SK-N-DZ (cell line): ENCODE measurements at regions not wholly inside any gene's neighbourhood (a gene's known extent, or its start where the extent isn't known, plus 50 kb on each side); places are given as distances from the start of the nearest gene placed in this dataset.

Experiments used
- DNase-seq: peaks from one replicate; pipeline ENCODE4 v3.0.0-alpha.2; 2015; ENCODE audit warnings: low spot score

DNA sequence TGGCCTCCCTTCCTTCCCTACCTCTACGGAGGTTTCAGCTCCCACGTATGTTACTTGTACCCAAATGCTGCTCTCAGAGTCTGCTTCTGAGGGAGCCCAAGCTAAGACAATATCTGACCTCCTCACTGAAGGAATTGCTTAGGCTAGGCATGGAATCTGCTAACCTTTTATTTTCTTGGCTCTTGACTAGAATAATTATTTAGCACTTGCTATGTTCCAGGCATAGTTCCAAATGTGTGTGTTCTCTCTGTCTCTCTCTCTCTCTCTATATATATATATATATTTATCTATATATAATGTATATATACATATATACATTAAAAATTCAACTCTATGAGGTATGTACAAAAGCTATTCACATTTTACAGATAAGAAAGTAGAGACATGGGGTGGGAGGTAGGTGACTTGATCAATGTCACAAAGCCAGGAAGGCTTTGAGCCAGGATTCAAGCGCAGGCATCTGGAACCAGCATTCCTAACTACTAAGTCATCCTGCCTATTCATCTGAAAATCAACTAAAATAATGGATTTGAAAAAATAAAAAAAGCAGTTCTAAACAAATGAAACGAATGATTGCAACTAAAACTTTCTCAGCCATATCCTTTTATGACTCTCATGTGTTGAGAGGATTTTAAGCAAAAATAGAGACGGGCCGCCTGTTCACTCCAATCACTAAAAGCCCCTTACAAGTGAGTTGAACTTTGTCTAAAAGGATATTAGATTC, 189.7 kb upstream of the JAG1 start:
- DNase-seq: no peak

DNA sequence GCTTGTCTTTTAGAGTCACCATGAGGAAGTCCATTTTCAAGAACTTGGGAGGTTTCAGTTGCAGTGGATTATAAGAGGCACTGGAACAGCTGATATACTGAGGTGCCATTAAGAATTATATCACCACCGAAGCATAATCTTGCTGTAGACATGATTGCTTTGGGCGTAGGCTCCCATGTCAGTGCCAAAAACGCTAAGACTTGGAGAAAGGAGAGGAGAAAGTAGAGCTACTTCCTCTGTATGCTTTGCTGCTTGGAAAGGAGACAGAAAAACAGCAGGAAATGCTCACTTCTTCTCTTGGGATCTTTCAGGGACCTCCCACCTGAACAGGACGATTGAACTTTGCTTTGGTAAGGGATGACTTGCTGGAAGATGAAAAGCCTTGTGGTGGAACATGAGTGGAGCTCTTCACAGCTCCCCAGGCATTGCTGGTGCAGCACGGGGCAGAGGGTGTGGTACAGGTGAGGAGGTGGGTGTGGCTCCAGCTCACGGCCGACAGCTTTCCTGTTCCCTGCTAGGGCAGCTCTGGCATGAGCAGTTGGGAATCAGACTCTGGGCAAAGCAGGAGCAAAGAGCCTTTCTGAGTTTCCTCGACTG, 190.4 kb upstream of the JAG1 start:
- no peak for DNase-seq

DNA sequence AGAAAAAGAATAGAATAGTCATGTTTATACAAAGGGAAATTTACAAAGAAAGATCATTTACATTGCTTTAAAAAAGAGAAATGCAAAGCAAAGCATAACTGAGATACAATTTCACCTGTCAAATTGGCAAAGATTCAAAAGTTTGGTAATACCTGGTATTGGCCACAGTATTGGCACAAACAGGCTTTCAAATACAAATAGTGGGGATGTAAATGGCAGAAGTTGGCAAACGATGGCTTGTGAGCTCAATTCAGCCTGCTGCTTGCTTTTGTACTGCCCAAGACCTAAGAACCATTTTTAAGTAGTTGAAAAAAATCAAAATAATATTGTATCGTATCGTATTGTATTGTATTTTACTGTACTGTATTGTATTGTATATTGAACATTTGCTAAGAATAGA, 194.5 kb upstream of the JAG1 start:
- no peak for DNase-seq

DNA sequence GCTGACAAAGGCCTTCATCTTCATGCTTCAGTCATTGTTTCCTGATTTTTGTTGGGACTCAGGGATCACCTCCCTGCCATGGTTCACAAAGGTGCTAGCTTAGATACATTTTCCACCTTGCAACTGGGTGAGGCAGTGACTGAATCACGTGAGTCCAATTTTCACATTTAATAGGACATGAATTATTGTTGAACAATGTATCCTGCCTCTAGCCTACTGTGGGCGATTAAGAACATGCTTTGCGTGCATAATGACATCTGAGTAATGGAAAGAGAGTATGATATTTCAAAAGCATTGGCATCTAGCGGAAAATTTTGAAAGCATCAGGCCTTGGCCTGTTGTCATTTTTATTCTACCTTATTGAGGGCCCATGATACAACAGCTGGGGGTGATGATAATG, 199.2 kb upstream of the JAG1 start:
- DNase-seq: no peak

DNA sequence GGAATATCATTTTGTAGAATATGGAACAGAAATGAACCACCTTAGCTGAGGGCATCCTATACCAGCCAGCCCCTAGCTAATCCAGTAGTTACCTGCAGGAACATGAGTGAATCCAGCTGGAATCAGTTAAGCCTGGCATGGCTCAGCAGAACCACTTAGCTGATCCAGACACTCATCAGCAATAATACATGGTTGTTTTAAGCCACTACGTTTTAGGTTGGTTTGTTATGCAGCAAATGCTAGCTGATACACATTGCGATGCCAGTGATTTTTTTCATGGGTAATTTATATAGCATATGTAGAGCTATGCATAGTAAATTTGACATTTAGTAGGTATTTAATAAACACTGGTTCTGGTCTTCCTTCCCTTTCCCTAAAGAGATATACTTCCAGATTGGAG, 201.9 kb upstream of the JAG1 start:
- DNase-seq: no peak

DNA sequence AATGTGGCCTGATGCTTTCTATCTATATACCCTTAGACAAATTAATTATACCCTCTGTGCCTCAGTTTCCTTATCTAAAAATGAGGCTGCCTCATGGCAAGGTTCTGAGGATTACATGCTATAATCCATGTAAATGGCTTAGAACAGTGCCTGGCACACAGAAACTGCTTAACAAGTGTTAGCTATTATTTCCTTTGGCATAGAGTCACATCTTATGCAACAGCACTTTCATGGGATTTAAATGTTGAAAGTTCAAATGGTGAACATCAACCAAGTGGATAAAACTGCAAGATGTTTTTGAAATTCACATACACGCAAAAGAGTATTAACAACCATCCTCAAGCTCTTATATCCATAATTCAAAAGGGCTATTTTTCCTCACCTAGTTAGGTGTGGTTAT, 202.8 kb upstream of the JAG1 start:
- DNase-seq: no peak

DNA sequence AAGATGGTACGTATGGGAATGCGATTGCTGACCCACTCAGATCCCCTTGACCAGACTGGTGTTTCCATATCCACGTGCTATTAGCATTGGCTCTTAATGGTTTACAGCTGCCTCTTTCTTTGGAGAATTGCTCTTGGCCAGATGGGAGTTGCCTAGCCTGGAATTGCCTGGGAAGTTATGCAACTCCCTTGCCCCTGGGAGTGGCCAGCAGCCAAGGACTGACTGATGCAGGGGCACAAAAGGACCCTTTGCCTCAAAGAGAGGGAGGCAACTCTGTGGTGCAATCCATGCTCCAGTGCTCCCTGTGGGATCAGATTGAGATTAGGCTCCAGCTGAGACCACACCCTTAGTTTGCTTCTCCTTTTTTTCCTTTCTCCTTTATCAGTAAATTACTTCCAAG, 203.5 kb upstream of the JAG1 start:
- DNase-seq: no peak

DNA sequence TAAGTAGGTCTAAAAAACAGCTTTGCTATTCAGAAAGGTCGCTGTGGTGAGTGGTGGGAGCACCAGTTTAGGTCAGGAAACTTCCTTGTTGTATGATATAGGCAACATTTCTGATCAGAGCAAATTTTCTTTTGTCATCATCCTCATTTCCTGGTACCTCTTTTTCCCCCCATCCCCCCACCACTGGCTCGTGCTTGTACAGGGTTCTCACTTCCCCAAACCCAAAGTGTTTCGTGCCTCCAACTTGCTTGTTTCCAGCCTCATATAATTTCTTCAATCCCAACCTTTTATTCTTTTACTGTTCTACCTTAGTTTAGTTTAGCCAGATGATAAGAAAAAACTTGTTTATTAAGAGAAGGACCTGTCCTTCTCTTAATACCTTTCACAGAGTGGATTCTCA, 209.4 kb upstream of the JAG1 start:
- no peak for DNase-seq

DNA sequence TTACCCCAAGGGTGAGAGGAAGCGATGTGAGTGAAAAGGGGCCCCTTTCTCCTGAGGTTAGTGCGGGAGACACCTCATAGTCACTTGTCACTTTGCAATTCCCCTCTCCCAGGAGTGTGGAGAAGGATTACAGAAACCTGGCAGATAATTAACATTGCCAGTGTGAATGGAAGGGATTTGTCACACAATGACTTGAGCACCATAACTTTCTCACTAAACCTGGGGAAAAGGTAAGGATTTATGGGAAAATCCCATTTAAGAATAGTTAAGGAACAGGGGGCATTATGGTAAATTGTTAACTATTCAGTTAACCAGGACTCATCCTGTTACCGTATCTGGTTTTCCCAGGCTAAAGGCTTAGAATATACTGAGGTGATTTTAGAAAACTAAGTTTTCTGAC, 219.5 kb upstream of the JAG1 start:
- DNase-seq: no peak

DNA sequence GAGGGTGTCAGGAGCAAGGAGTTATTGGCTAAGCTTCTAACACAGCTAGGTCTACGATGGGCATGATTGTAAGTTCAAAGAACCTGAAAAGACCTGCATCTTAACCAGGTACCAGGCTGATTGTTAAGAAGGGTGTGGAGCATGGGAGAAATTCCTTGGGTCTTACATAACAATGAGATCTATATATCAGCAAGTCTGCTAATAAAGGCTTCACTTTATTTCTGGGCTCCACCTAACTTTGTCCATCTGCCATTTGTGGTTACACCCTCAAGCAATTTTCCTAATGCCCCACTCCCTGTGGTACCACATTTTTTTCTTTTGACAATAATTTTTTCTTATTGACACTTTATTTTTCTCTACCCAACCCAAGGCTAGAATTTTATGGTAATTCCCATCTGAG, 223.5 kb upstream of the JAG1 start:
- DNase-seq: no peak

DNA sequence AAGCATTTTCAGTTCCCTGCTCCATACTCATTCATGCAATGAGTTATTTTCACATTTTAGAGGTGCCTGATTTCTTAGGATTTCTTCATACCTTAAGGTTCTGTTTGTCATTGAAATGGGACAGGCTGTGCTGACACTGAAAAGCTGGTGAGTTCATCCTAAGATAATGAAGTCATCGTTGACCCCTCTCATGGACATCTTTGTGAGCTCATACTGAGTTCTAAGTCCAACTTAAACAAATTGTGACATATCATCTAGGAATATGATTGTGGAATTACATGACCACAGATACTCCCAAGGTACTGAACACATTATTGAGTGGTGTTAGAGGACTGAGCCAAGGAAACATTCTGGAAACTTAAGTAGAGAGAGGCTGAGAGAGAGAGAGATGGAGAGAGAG, 224.8 kb upstream of the JAG1 start:
- no peak for DNase-seq

DNA sequence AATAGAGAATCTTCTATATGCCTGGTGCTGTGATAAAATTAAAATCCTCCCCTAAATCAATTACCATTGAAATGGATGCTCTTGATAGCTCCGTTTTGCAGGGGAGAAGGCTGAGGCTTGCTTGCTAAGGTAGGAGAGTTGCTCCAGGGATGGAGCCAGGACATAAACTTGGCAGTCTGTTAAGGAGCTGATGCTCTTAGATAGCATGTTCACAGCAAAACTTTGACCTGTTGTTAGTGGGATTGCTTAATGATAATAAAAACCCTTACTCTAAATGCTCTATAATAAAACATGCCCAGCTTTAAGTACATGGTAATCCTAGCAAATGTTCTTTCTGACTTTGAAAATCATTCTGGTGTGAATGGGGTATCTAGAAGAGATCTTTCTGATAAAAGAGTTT, 228.4 kb upstream of the JAG1 start:
- DNase-seq: no peak

DNA sequence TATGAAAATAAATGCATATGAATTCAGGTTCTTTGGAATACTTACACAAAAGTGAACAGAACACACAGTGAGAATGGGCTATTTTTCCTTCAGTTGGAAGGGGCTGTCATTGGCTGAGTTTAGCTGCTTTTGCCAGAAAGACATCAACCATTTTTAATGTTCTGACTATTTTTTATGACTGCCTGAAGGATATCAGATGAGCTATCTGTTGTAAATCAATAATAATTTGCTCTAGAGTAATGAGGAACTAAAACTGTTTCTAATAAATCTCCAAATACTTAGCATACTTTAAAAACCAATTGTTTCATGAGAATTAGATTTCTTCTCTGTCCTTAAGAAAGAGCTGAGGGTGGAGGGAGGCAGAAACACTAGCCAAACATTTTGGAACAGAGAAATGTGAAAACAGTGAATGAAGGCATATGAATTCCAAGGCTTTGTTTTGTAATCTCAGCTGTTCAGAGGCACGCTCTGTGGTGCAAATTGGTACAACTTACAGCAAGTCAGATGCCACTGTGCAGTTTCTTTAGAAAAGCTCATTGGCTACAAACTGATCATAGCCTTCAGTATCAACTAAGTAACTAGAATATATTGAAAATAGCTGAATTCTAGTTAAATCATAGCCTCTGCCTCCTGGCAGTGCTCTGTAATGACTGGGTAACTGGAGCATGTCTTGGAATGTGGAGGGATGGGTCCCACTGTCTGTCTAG, 228.9 kb upstream of the JAG1 start:
- no peak for DNase-seq

DNA sequence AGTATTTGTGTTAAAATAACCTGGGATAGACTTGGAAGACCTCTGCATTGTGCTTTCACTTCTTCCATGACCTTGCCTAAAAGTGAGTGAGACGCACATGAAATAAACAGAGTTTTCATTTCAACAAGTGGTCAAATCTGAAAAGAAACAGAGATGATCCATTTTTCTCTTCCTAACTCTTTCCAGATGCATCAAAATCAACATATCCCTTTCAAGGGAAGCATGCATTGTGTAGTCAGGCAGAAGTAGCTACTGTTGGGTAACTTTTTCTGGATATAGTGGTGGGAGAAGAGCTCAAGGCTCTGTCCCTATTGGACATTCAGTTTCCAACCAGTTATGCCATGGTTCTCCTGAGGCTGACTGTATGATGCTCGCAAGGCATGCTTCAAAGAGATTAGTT, 233.0 kb upstream of the JAG1 start:
- DNase-seq: no peak

DNA sequence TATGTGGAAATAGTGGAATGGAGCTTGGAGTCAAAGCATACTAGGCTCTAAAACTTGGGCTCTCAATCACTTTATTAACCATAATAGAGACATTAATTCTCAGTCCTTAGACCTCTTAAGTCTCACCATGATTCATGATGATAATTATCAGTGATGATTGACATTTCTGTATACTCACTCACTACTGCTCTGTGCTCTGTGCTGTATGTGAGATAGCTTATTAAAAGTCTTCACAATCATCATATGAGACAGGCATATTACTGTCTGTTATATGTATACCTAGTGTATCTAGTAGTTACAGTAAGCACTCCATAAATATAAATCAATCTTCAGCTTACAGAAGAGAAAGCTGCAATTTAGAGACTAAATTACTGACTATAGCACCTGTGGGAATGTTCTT, 236.0 kb upstream of the JAG1 start:
- DNase-seq: no peak

DNA sequence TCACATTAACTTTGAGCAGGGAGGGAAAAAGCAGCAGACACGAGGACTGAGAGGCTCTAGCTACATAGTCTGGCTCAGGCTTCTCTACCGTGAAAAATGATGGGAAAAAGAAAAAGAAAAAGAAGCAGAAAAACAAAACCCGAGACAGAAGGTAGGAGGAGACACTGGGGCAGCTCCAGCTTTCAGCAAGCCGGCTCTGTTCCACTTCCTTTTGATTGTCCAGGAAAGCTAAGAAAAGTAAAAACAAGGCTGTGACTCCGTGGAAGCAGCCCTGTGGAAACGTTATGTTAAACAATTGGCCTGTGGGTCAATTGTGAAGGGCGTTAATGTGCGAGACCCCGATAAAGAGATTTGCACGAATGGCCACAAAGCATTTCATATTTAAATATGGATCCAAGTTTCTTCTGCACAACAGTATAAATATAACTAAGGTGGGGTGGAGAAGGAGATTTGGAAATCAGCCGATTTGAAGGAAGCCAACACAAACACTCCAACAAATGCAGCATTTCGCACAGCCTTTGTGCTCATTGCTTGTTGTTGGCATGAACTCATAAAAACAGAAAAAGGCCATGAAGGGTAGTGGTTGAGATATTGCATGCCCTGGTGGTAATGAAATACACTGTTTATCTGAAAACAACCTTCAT, 236.9 kb upstream of the JAG1 start:
- no peak for DNase-seq

DNA sequence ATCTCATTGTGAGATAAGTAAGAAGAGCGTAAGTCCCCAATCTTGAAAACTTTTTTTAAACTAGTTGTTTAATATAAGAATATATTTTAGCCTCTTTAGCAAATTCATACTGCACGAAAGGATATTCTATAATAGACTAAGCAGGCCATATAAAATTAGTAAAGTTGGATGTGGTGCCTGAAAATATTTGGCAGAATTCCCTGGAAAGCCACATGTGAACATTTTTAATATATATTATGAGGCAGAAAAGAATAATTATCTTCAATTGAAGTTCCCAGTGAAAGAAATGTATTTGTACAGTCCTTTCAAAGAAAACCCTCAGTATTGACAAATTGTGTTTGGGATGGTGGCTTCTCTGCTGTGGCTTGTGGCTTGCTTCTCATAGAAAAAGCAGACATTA, 237.5 kb upstream of the JAG1 start:
- no peak for DNase-seq

DNA sequence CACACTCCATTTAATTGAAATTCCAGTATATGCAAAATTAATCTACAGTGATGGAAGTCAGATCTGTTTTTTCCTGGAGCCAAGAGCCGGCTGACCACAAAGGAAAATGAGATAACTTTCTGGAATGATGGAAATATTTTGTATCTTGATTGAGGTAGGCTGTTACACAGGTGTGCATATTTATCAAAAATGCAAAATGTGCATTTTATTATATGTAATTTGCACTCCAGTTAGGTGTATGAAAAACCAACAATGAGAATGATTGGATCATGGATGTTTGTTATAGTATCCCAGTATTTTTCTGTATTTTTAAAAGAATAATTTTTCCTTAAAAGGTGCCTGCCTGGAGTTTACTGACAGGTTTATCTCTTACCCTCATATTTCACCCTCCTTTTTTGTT, 242.0 kb upstream of the JAG1 start:
- no peak for DNase-seq

DNA sequence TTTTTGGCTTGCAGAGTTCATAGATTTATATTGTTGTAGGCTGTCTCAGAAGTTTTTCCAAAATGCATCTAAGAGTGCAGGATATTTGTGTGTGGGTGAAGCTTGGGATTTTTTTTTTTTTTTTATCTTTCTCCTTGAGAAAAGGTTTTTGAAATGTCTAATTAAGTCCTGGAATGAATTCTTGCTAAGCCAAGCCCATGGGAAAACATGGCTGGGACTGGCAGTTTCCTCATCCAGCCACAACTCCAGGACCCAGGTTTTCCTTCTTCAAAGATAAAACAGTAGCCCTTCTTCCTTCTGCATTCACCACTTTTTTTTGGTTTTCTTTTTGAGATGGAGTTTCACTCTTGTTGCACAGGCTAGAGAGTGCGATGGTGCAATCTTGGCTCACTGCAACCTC, 242.5 kb upstream of the JAG1 start:
- DNase-seq: no peak

DNA sequence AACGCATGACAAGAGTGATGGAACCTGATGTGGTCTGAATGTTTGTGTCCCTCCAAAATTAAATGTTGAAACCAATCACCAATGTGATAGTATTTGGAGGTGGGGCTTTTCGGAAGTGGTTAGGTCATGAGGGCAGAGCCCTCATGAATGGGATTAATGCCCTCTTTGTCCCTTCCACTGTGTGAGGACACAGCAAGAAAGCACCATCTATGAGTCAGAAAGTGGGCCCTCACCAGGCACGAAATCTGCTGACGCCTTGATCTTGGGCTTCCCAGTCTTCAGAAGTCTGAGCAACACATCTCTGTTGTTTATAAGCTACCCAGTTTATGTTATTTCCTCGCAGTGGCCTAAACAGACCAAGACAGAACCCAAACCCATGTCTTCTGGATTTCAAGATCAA, 244.0 kb upstream of the JAG1 start:
- no peak for DNase-seq

DNA sequence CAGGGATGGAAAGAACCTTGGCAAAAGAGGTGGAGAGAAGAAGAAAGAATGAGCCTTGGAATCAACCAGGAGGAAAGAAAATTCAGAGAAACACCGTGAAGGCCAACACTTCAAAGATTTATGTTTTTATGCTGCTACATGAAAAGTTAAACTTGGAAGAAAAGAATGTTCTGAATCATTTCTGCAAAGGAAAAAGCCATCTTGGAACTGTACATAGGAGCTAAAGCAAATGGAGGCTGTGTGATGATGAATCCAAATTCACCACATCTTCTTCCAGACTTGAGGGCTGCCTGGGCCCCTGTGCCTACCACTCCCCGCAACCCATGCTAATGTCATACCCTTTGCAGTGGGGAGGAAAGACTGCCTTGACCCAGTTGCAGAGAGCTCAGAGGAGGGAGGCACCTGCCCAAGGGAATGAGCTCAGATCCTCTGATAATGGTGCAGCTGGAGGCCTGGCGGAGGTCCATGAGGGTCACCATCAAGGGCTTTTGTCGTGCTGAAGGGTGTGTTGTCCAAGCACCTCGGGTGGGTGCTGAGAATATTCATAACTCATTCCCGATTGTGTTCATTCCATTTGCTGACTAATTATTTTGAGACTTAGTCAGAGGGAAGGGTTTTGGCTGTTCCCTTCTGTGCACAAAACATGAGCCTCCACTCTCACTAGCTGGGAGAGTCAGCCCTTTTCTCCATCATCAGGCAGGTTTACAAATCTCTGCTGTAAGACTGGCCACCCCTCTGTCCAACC, 245.8 kb upstream of the JAG1 start:
- DNase-seq: peak; percentile 11

DNA sequence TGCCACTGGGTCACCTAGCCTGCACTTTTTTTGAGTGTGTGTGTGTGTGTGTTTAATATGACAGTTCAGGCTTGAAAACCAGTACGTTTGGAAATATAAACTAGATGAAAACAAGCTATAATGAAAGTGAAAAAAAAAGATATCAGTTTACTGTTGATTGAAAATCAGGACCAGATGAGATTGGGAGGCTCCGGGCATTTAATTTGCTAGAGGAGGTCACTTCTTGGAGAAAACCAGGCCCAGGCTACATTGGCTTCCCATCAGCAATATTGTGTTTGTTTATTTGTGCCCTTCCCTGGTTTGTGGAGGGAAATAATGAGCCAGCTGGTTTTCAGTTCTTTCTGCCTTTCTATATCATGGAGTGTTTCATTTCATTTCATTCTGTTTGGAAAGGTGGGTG, 246.6 kb upstream of the JAG1 start:
- DNase-seq: no peak
